Activated CD4-positive, alpha-beta T cell treated with anti-CD3 and anti-CD28 coated beads for 36 hours (primary cell): ENCODE measurements at regions not wholly inside any gene's neighbourhood (a gene's known extent, or its start where the extent isn't known, plus 50 kb on each side); places are given as distances from the start of the nearest gene placed in this dataset.

Experiments
- ATAC-seq: fragments of 200-7000 bp; cut with Tn5 transposase; one replicate; pipeline ENCODE4 v1.10.0; 2021; ENCODE audit warnings: mild to moderate bottlenecking, moderate library complexity
- CTCF ChIA-PET: fragments of 350-600 bp; sonication (Branson Sonifier 250); formaldehyde crosslinking; loops from one replicate; lab custom pipeline; 2021; ENCODE audit warnings: antibody characterized with exemption; lab: Charles Lee
- POLR2A ChIA-PET: fragments of 350-600 bp; sonication (Branson Sonifier 250); formaldehyde crosslinking; loops from one replicate; lab custom pipeline; 2021; ENCODE audit warnings: antibody characterized with exemption, inconsistent platforms; lab: Charles Lee
- DNase-seq: peaks from one replicate; pipeline ENCODE4 v3.0.0-alpha.2; 2020
- H3K27ac Mint-ChIP-seq: one replicate; pipeline ENCODE4 v1.8.0; 2021; ENCODE audit warnings: mixed read lengths
- H3K27me3 Mint-ChIP-seq: one replicate; pipeline ENCODE4 v1.8.0; 2021; ENCODE audit warnings: mixed read lengths
- H3K36me3 Mint-ChIP-seq: one replicate; pipeline ENCODE4 v1.8.0; 2021; ENCODE audit warnings: low read depth, mixed read lengths
- H3K4me1 Mint-ChIP-seq: one replicate; pipeline ENCODE4 v1.8.0; 2021; ENCODE audit warnings: mixed read lengths
- H3K4me3 Mint-ChIP-seq: one replicate; pipeline ENCODE4 v1.8.0; 2021; ENCODE audit warnings: mild to moderate bottlenecking, moderate library complexity, mixed read lengths
- H3K9me3 Mint-ChIP-seq: one replicate; pipeline ENCODE4 v1.8.0; 2021; ENCODE audit warnings: low read depth, mixed read lengths
- intact Hi-C, 2 experiments: fragments of 100-400 bp; cut with DNase I in 1 of 2; cut with micrococcal nuclease in 1 of 2; formaldehyde crosslinking; loops; one replicate each; pipeline versions ENCODE4 v1.14.2 to v1.15.1; 2022 to 2024; cut with DNase I, micrococcal nuclease

DNA sequence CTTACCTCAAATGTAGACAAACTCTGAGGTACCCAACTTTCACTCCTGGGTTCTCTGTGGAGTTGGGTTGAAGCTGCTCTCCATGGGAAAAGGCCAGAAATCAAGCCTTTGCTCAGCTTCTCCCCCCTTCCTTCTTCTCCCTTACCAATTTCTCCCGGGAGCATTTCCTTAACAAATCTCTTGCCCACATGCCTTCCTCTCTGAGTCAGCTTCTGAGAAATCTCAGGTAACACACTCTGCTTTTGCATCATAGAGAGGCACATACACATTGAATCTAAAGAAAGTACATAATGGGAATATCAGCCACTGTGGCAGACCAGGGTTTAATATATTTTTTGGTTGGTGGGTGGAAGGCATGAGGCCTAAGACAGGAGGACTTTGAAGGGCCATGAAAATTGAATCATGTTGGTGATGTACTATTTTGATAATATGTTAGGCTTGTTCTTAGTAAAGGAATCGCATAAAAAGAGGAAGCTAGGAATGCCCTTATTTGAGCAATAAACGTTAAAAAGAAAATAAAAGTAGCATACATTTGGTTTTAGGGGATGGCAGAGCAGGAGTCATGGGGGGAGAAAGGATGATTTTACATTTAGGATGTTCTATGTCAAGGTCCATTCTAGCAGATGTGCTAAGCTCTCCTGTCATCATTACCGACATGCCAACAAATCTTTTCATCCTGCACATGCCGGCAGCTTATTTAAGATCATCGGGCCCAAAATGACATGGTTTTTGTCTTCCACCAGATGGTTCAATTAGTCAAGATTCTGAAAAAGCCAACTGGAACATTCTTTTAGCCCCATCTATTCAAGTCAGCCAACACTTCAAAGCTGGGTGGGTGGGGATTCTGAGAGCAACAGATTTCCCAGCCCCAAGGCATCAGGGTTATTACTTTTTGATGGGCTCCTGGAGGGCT, 199.5 kb upstream of the CLINT1 start:
- peaks cover 12% of the 10 kb centered on the region for H3K27me3 Mint-ChIP-seq
- H3K4me3 Mint-ChIP-seq, result no peak overlapping the region
- no peak for DNase-seq
- no peak overlapping the region for H3K27ac Mint-ChIP-seq
- no peak for ATAC-seq
- H3K4me1 Mint-ChIP-seq, result no peaks in the 10 kb centered on the region
- intact Hi-C loops, result no loop called here
- H3K36me3 Mint-ChIP-seq, result no peaks in the 10 kb centered on the region
- ChIA-PET POLR2A (no interaction called here), CTCF (interaction anchor here (0.5 to 2.9 kb wide), 5 partner anchors 17 to 484 kb away, joined by 3 to 14 read pairs (median 3); no protein-coding TSS in a partner anchor)
- H3K9me3 Mint-ChIP-seq, result no peaks in the 10 kb centered on the region

DNA sequence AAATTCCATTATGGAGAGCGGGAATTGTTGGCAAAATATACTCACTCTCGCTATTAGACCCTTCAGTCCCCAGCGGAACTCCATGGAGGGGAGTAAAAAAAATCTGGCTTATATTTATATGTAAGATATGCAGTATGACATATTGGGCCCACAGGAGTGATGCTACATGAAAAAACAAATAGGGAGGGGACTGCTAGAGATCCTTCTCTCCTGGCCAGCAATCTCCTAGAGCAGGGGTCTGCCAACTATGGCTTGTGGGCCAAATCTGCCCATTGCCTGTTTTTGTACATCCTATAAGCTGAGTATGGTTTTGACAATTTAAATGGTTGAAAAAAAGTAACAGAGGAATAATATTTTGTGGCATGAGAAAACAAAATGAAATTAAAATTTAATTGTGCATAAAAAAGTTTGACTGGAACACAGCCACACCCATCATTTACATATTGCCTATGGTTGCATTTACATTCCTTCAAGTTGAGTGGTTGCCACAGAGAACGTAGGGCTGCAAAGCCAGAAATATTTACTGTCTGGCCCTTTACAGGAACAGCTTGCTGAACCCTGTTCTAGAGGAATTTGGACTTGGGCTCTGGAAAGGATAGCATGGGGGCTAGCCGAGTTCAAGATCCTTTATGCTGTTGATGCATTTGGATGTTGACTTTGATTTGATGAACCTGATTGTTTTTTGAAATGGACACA, 197.3 kb upstream of the CLINT1 start:
- Mint-ChIP-seq H3K9me3 (no peaks in the 10 kb centered on the region), H3K36me3 (no peaks in the 10 kb centered on the region), H3K4me1 (no peaks in the 10 kb centered on the region), H3K4me3 (no peak overlapping the region), H3K27me3 (peaks cover 9% of the 10 kb centered on the region), H3K27ac (no peak overlapping the region)
- intact Hi-C loops, result no loop called here
- POLR2A ChIA-PET, result no interaction called here
- DNase-seq (no peak), ATAC-seq (no peak)
- CTCF ChIA-PET, result no interaction called here

DNA sequence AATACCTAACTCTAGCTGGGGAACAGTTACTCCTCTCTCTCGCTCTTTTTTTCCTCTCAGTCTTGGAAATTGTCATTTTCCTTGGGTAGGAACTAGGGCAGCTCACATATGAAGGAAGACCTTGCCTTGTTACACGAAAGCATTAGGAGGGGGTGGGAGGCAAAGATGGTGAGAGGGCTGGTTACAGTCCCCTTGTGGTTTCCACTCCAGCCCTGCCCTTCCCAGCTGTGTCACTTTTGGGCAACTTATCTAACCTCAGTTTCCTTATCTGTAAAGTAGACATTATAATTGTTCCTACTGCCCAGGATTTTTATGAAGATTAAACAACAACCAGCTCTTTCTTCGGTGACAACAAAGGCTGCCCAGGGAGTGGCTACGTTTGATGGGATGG, 196.2 kb upstream of the CLINT1 start:
- peaks cover 9% of the 10 kb centered on the region for H3K27me3 Mint-ChIP-seq
- ATAC-seq, result no peak
- no peaks in the 10 kb centered on the region for H3K36me3 Mint-ChIP-seq
- no peak overlapping the region for H3K27ac Mint-ChIP-seq
- intact Hi-C loops, result no loop called here
- ChIA-PET POLR2A (no interaction called here), CTCF (interaction anchor here (1.0 to 1.1 kb wide), 2 partner anchors 14 to 20 kb away, joined by 3 to 4 read pairs; no protein-coding TSS in a partner anchor)
- H3K4me3 Mint-ChIP-seq, result no peak overlapping the region
- DNase-seq, result no peak
- no peaks in the 10 kb centered on the region for H3K4me1 Mint-ChIP-seq
- H3K9me3 Mint-ChIP-seq, result no peaks in the 10 kb centered on the region

GRCh38 chr5:158054223-158055110, 195.5 kb upstream of the CLINT1 start:
- H3K27ac Mint-ChIP-seq, result no peak overlapping the region
- POLR2A ChIA-PET, result no interaction called here
- no peaks in the 10 kb centered on the region for H3K4me1 Mint-ChIP-seq
- intact Hi-C loops, result no loop called here
- no peaks in the 10 kb centered on the region for H3K9me3 Mint-ChIP-seq
- peaks cover 12% of the 10 kb centered on the region for H3K27me3 Mint-ChIP-seq
- ATAC-seq, result no peak
- DNase-seq, result no peak
- CTCF ChIA-PET, result interaction anchor here (1.0 to 1.1 kb wide), 2 partner anchors 13 to 21 kb away, joined by 3 to 4 read pairs; no protein-coding TSS in a partner anchor
- H3K36me3 Mint-ChIP-seq, result no peaks in the 10 kb centered on the region
- no peak overlapping the region for H3K4me3 Mint-ChIP-seq

- DNase-seq, result no peak
- no peak overlapping the region for H3K4me3 Mint-ChIP-seq
- H3K36me3 Mint-ChIP-seq, result no peaks in the 10 kb centered on the region
- ATAC-seq, result no peak
- no peaks in the 10 kb centered on the region for H3K9me3 Mint-ChIP-seq
- ChIA-PET POLR2A (interaction anchor here (0.6 kb wide), 1 partner anchor 296 kb away, joined by 5 read pairs; no protein-coding TSS in a partner anchor), CTCF (interaction anchor here (0.6 to 1.3 kb wide), 6 partner anchors 10 to 1430 kb away, joined by 3 to 4 read pairs (median 3); no protein-coding TSS in a partner anchor)
- no peak overlapping the region for H3K27ac Mint-ChIP-seq
- intact Hi-C loops, result no loop called here
- H3K27me3 Mint-ChIP-seq, result peaks cover 11% of the 10 kb centered on the region
- no peaks in the 10 kb centered on the region for H3K4me1 Mint-ChIP-seq
Observed at GRCh38 chr5:158051036-158051435, 192.1 kb upstream of the CLINT1 start.

GRCh38 chr5:158050421-158050820, 191.5 kb upstream of the CLINT1 start:
- POLR2A ChIA-PET, result interaction anchor here (0.6 kb wide), 1 partner anchor 296 kb away, joined by 5 read pairs; no protein-coding TSS in a partner anchor
- Mint-ChIP-seq H3K36me3 (no peaks in the 10 kb centered on the region), H3K27ac (no peak overlapping the region), H3K4me3 (no peak overlapping the region), H3K4me1 (no peaks in the 10 kb centered on the region), H3K27me3 (peaks cover 12% of the 10 kb centered on the region), H3K9me3 (no peaks in the 10 kb centered on the region)
- DNase-seq, result no peak
- intact Hi-C loops, result no loop called here
- no peak for ATAC-seq
- CTCF ChIA-PET, result interaction anchor here (0.6 to 1.3 kb wide), 5 partner anchors 9 to 1429 kb away, joined by 3 to 4 read pairs (median 3); no protein-coding TSS in a partner anchor

GRCh38 chr5:158049459-158049858, 190.5 kb upstream of the CLINT1 start:
- intact Hi-C loops, result no loop called here
- ATAC-seq, result no peak
- H3K27me3 Mint-ChIP-seq, result peaks cover 11% of the 10 kb centered on the region
- H3K4me1 Mint-ChIP-seq, result no peaks in the 10 kb centered on the region
- H3K9me3 Mint-ChIP-seq, result no peaks in the 10 kb centered on the region
- no peak for DNase-seq
- H3K36me3 Mint-ChIP-seq, result no peaks in the 10 kb centered on the region
- no peak overlapping the region for H3K4me3 Mint-ChIP-seq
- no peak overlapping the region for H3K27ac Mint-ChIP-seq
- POLR2A ChIA-PET, result no interaction called here
- CTCF ChIA-PET, result no interaction called here

GRCh38 chr5:158045696-158046095, 186.8 kb upstream of the CLINT1 start:
- CTCF ChIA-PET, result no interaction called here
- POLR2A ChIA-PET, result no interaction called here
- Mint-ChIP-seq H3K4me3 (no peak overlapping the region), H3K36me3 (no peaks in the 10 kb centered on the region), H3K27ac (no peak overlapping the region), H3K9me3 (no peaks in the 10 kb centered on the region), H3K27me3 (peaks cover 11% of the 10 kb centered on the region), H3K4me1 (no peaks in the 10 kb centered on the region)
- ATAC-seq (no peak), DNase-seq (no peak)
- intact Hi-C loops, result no loop called here

GRCh38 chr5:158039911-158040347, 181.0 kb upstream of the CLINT1 start:
- Mint-ChIP-seq H3K4me1 (no peaks in the 10 kb centered on the region), H3K9me3 (peaks cover 2% of the 10 kb centered on the region), H3K4me3 (no peak overlapping the region), H3K36me3 (no peaks in the 10 kb centered on the region), H3K27ac (no peak overlapping the region), H3K27me3 (peaks cover 1% of the 10 kb centered on the region)
- ATAC-seq, result no peak
- ChIA-PET POLR2A (no interaction called here), CTCF (no interaction called here)
- intact Hi-C loops, result no loop called here
- DNase-seq, result no peak

DNA sequence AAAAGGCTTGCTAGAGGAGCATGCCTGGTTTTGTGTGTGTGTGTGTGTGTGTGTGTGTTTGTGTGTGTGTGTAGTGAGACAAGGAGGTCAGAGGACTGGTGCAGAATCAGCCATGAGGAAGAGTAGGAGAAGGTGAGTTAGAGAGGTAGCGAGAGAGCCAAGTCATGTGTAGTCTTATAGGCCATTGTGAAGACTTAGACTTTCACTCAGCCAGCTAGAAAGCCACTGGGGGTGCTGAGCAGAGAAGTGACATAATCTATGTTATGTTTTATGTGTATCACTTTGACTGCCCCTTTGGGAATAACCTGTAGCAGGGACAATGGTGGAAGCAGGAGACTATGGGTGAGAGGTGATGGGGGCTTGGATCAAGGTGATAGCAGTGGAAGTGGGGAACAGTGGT, 180.5 kb upstream of the CLINT1 start:
- Mint-ChIP-seq H3K9me3 (peaks cover 7% of the 10 kb centered on the region), H3K27ac (no peak overlapping the region), H3K4me3 (no peak overlapping the region), H3K27me3 (peaks cover 5% of the 10 kb centered on the region), H3K36me3 (no peaks in the 10 kb centered on the region), H3K4me1 (no peaks in the 10 kb centered on the region)
- intact Hi-C loops, result no loop called here
- ATAC-seq, result no peak
- CTCF ChIA-PET, result no interaction called here
- DNase-seq, result no peak
- POLR2A ChIA-PET, result no interaction called here
